ENCODE measurements at regions not wholly inside any gene's neighbourhood (a gene's known extent, or its start where the extent isn't known, plus 50 kb on each side); places are given as distances from the start of the nearest gene placed in this dataset.

DNA sequence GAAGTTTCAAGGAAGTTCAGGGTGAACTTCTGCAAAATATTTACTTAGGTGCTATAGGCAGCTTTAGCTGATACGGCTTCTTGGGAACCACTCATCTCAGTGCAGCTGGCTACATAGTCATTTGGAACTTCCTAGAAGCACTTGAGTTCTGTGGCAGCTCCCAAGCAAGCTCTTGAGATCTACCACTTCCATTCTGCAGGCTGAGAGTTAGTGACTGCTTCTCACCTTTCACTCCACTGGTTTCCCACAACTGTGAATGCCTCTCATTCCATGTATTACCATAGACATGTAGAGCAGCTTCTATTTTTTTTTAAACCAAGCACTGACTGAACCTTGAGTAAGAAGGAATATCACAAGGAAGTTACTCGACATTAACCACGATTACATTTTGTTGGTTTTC is 994.1 kb upstream of the ACVR2A start:
- TF ChIP-seq, protein P1, sequence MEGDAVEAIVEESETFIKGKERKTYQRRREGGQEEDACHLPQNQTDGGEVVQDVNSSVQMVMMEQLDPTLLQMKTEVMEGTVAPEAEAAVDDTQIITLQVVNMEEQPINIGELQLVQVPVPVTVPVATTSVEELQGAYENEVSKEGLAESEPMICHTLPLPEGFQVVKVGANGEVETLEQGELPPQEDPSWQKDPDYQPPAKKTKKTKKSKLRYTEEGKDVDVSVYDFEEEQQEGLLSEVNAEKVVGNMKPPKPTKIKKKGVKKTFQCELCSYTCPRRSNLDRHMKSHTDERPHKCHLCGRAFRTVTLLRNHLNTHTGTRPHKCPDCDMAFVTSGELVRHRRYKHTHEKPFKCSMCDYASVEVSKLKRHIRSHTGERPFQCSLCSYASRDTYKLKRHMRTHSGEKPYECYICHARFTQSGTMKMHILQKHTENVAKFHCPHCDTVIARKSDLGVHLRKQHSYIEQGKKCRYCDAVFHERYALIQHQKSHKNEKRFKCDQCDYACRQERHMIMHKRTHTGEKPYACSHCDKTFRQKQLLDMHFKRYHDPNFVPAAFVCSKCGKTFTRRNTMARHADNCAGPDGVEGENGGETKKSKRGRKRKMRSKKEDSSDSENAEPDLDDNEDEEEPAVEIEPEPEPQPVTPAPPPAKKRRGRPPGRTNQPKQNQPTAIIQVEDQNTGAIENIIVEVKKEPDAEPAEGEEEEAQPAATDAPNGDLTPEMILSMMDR (IDR thresholded peaks at IDR 0.05): no peak
- no peak for TF ChIP-seq POLR2A (IDR thresholded peaks at IDR 0.05)

All from uterus (tissue), 2 donors.